GM18499 (cell line): ENCODE measurements at regions not wholly inside any gene's neighbourhood (a gene's known extent, or its start where the extent isn't known, plus 50 kb on each side); places are given as distances from the start of the nearest gene placed in this dataset.

Source experiments
- ATAC-seq: cut with Tn5 transposase; IDR thresholded peaks from one replicate; pipeline ENCODE4 v1.9.1; 2021; ENCODE audit warnings: moderate number of reproducible peaks; ENCODE audit not compliant: insufficient read depth, unreplicated experiment

- ATAC-seq = no peak
Measured at GRCh38 chr4:181595716-181596115, 647.5 kb upstream of the TENM3 start.

GRCh38 chr4:181597766-181598165, 645.4 kb upstream of the TENM3 start:
- no peak for ATAC-seq

- ATAC-seq = no peak
Measured at GRCh38 chr4:181599134-181599533, 644.1 kb upstream of the TENM3 start.

- ATAC-seq = no peak
Measured at GRCh38 chr4:181601103-181601502, 642.1 kb upstream of the TENM3 start.

GRCh38 chr4:181604546-181604945, 638.7 kb upstream of the TENM3 start:
- ATAC-seq = no peak

GRCh38 chr4:181606300-181606699, 636.9 kb upstream of the TENM3 start:
- ATAC-seq = no peak

- no peak for ATAC-seq
Measured at GRCh38 chr4:181608181-181608580, 635.0 kb upstream of the TENM3 start.

- no peak for ATAC-seq
Measured at GRCh38 chr4:181611033-181611711, 632.0 kb upstream of the TENM3 start.

- no peak for ATAC-seq
Measured at GRCh38 chr4:181611946-181612600, 631.1 kb upstream of the TENM3 start.

GRCh38 chr4:181613200-181613599, 630.0 kb upstream of the TENM3 start:
- ATAC-seq = no peak

GRCh38 chr4:181618038-181618618, 625.1 kb upstream of the TENM3 start:
- no peak for ATAC-seq

GRCh38 chr4:181618896-181619295, 624.3 kb upstream of the TENM3 start:
- ATAC-seq = no peak

- no peak for ATAC-seq
Measured at GRCh38 chr4:181619651-181620050, 623.6 kb upstream of the TENM3 start.

GRCh38 chr4:181637186-181638105, 605.8 kb upstream of the TENM3 start:
- no peak for ATAC-seq

- no peak for ATAC-seq
Measured at GRCh38 chr4:181643466-181643865, 599.7 kb upstream of the TENM3 start.

- no peak for ATAC-seq
Measured at GRCh38 chr4:181645489-181645888, 597.7 kb upstream of the TENM3 start.

GRCh38 chr4:181646864-181647263, 596.3 kb upstream of the TENM3 start:
- no peak for ATAC-seq

GRCh38 chr4:181647396-181648147, 595.6 kb upstream of the TENM3 start:
- no peak for ATAC-seq

- ATAC-seq = no peak
Measured at GRCh38 chr4:181650033-181650825, 593.0 kb upstream of the TENM3 start.
